Loucy (cell line): ENCODE measurements at regions not wholly inside any gene's neighbourhood (a gene's known extent, or its start where the extent isn't known, plus 50 kb on each side); places are given as distances from the start of the nearest gene placed in this dataset.

Experiments used
- H2AFZ ChIP-seq: fragments of 200-600 bp; sonication (generic); 2 replicates; pipeline ENCODE4 v1.6.0; 2016; ENCODE audit warnings: antibody characterized with exemption, mild to moderate bottlenecking, low read length, moderate library complexity
- H3F3A ChIP-seq: fragments of 200-600 bp; 2 replicates; pipeline ENCODE4 v1.6.0; 2016; ENCODE audit warnings: antibody characterized with exemption, low read depth, mild to moderate bottlenecking
- H3K27me3 ChIP-seq: fragments of 200-600 bp; sonication (generic); 2 replicates; pipeline ENCODE4 v1.6.1; 2014; ENCODE audit warnings: low read length, mild to moderate bottlenecking; ENCODE audit not compliant: insufficient read depth, poor library complexity, severe bottlenecking
- H3K36me3 ChIP-seq: fragments of 200-600 bp; sonication (generic); 2 replicates; pipeline ENCODE4 v1.6.1; 2016; ENCODE audit warnings: low read length; ENCODE audit not compliant: insufficient read depth
- H3K4me1 ChIP-seq: fragments of 200-600 bp; sonication (generic); 2 replicates; pipeline ENCODE4 v1.5.1; 2014; ENCODE audit warnings: low read length, mild to moderate bottlenecking; ENCODE audit not compliant: insufficient read depth, poor library complexity, severe bottlenecking
- H3K4me2 ChIP-seq: fragments of 200-600 bp; sonication (generic); 2 replicates; pipeline ENCODE4 v1.6.0; 2014; ENCODE audit warnings: antibody characterized with exemption, low read length, low read depth, mild to moderate bottlenecking; ENCODE audit not compliant: poor library complexity, severe bottlenecking
- H3K4me3 ChIP-seq: fragments of 200-600 bp; sonication (generic); 2 replicates; pipeline ENCODE4 v1.5.1; 2014; ENCODE audit warnings: low read length, mild to moderate bottlenecking, mixed read lengths; ENCODE audit not compliant: poor library complexity, severe bottlenecking
- H3K79me2 ChIP-seq: fragments of 200-600 bp; sonication (generic); 2 replicates; pipeline ENCODE4 v1.6.1; 2014; ENCODE audit warnings: low read length; ENCODE audit not compliant: insufficient read depth
- H3K9ac ChIP-seq: fragments of 200-600 bp; sonication (generic); 2 replicates; pipeline ENCODE4 v1.6.0; 2014; ENCODE audit warnings: mild to moderate bottlenecking, low read depth, low read length, moderate library complexity; ENCODE audit not compliant: poor library complexity, severe bottlenecking
- H3K9me2 ChIP-seq: fragments of 200-600 bp; sonication (generic); replicated peaks from 2 replicates; pipeline ENCODE4 v1.6.1; 2016; ENCODE audit warnings: low read depth, low read length, mixed read lengths
- H3K9me3 ChIP-seq: fragments of 200-600 bp; sonication (generic); 2 replicates; pipeline ENCODE4 v1.6.1; 2014; ENCODE audit warnings: mild to moderate bottlenecking, antibody characterized with exemption, low read length, low read depth; ENCODE audit not compliant: insufficient read depth
- H4K20me1 ChIP-seq: fragments of 200-600 bp; sonication (generic); 2 replicates; pipeline ENCODE4 v1.6.0; 2014; ENCODE audit warnings: antibody characterized with exemption, low read length, mild to moderate bottlenecking; ENCODE audit not compliant: insufficient read depth, poor library complexity, severe bottlenecking
- EZH2phosphoT487 ChIP-seq: fragments of 200-600 bp; IDR thresholded peaks from 2 replicates; pipeline ENCODE4 v1.6.1; 2018; ENCODE audit warnings: antibody characterized with exemption, mild to moderate bottlenecking, moderate library complexity, borderline replicate concordance
- TF ChIP-seq, protein P1 (sequence below): fragments of 200-600 bp; sonication (generic); conservative IDR thresholded peaks from 2 replicates; pipeline ENCODE4 v1.5.1; 2014; ENCODE audit warnings: mild to moderate bottlenecking, antibody characterized with exemption, low read length

DNA sequence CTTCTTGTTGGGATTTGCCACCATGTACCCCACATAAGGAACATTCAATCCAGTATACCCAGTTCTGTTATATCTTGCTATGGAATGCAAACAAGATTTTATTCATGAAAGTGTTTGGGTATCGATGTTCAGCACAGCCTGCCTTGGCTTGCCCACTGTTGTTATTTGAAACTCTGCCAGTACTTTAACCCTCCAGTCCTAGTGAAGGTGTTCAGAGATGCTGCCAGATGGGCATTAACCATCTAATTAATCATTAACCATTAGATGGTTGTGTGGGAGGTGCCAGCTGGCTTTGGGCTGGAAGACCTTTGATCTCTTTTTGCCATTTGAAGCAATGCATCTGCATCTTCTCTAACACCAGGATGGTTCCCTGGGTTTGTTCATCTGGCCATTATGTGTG, 363.0 kb downstream of the SH2D4B start:
- TF ChIP-seq EZH2phosphoT487: no peak
- TF ChIP-seq, protein P1, sequence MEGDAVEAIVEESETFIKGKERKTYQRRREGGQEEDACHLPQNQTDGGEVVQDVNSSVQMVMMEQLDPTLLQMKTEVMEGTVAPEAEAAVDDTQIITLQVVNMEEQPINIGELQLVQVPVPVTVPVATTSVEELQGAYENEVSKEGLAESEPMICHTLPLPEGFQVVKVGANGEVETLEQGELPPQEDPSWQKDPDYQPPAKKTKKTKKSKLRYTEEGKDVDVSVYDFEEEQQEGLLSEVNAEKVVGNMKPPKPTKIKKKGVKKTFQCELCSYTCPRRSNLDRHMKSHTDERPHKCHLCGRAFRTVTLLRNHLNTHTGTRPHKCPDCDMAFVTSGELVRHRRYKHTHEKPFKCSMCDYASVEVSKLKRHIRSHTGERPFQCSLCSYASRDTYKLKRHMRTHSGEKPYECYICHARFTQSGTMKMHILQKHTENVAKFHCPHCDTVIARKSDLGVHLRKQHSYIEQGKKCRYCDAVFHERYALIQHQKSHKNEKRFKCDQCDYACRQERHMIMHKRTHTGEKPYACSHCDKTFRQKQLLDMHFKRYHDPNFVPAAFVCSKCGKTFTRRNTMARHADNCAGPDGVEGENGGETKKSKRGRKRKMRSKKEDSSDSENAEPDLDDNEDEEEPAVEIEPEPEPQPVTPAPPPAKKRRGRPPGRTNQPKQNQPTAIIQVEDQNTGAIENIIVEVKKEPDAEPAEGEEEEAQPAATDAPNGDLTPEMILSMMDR: no peak

DNA sequence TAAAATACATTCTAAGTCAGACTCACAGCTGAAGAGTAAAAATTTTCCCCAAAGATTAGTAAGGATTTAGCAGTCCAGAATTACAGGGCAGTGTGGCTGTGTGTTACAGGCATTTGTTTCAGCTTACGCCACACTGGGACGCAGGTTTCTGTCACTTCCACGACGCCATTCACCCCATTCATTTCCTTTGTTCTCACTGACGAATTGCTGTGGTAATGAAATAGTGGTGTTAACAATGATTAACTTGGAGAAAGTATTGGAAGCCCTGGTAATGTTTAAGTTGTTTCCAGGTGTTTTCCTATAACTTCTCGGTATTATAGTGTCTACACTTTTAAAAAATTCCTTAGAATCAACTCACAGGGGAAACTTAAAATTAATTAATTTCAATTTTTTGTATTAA, 370.9 kb downstream of the SH2D4B start:
- Histone ChIP-seq H3K4me3 (no peak overlapping the region), H3K4me1 (no peaks in the 10 kb centered on the region), H3F3A (no peaks in the 10 kb centered on the region), H4K20me1 (no peaks in the 10 kb centered on the region), H2AFZ (no peak overlapping the region), H3K9me3 (no peaks in the 10 kb centered on the region), H3K4me2 (no peak overlapping the region), H3K79me2 (no peaks in the 10 kb centered on the region), H3K36me3 (no peaks in the 10 kb centered on the region), H3K9me2 (no peaks in the 10 kb centered on the region), H3K9ac (no peak overlapping the region), H3K27me3 (no peaks in the 10 kb centered on the region)
- TF ChIP-seq, protein P1: no peak
- no peak for TF ChIP-seq EZH2phosphoT487

More for the DNA sequence above, 363.0 kb downstream of the SH2D4B start:
- Histone ChIP-seq H3K9ac (no peak overlapping the region), H2AFZ (no peak overlapping the region), H4K20me1 (no peaks in the 10 kb centered on the region), H3K36me3 (no peaks in the 10 kb centered on the region), H3K9me3 (no peaks in the 10 kb centered on the region), H3K9me2 (no peaks in the 10 kb centered on the region), H3K4me1 (no peaks in the 10 kb centered on the region), H3F3A (no peaks in the 10 kb centered on the region), H3K79me2 (no peaks in the 10 kb centered on the region), H3K27me3 (no peaks in the 10 kb centered on the region), H3K4me3 (no peak overlapping the region), H3K4me2 (no peak overlapping the region)

DNA sequence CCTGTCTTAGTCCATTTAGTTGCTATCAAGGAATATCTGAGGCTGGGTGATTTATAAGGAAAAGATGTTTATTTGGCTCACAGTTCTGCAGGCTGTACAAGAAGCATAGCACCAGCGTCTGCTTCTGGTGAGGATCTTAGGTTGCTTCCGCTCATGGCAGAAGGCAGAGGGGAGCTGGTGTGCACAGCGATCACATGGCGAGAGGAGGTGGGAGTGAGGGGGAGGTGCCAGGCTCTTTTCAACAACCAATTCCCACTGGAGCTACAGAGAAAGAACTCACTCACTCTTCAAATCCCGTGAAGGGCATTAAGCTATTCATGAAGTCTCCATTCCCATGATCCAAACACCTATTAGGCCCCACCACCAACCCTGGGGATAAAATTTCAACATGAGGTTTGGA, 371.6 kb downstream of the SH2D4B start:
- Histone ChIP-seq H3K79me2 (no peaks in the 10 kb centered on the region), H3K9me2 (no peaks in the 10 kb centered on the region), H3K4me2 (no peak overlapping the region), H3K27me3 (no peaks in the 10 kb centered on the region), H4K20me1 (no peaks in the 10 kb centered on the region), H3F3A (no peaks in the 10 kb centered on the region), H3K36me3 (no peaks in the 10 kb centered on the region), H3K9me3 (no peaks in the 10 kb centered on the region), H3K4me3 (no peak overlapping the region), H2AFZ (no peak overlapping the region), H3K9ac (no peak overlapping the region), H3K4me1 (no peaks in the 10 kb centered on the region)
- TF ChIP-seq, protein P1: no peak
- TF ChIP-seq EZH2phosphoT487: no peak
